ENCODE measurements at regions not wholly inside any gene's neighbourhood (a gene's known extent, or its start where the extent isn't known, plus 50 kb on each side); places are given as distances from the start of the nearest gene placed in this dataset.

DNA sequence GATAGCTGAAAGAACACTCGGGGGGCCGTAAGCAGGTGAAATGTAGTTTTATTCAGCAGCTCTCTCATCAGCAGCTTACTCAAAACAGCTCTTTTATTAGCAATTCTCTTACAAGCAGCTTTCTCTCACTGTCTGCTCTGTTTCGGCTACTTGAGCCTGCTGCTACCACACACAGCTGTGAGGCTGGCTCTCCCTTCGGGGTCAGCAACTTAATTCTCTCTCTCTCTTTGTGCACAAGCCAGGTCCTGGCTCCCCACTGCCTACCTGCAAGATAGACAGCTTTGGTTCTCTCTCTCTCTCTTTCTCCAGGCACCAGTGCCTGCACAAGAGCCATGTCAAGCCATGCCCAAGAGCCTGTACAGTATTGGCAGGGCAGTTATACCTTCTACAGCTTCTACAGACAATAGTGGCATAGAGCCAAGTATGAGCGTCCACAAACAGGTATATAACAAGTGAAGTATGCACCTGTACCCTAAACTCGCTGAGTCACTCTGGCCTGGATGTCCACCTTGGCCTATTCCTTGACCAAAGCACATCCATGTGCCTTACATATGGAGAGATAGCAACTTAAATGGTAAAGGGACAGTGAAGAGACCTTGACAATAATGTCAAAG, 110.8 kb downstream of the MTNR1B start:
- DNase-seq = peak; percentile 55

DNA sequence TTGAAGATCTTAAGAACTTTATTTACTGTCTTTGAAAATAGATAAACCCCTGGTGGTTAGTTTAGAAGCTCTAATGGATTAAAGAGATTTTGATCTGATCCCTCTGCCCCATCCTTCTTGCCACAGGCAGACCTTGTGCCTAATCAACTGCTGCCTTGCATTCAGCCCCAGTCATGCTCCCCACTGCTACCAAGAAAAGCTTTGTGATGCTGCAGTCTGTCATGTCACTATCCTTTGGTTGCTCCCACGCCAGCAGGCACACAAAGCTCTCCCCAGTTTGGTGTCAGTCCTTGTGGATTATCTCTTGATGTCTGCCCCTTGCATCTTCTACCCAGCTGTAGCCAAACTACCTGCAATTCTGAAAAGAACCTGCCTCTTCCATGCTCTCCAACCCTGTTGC, 112.2 kb downstream of the MTNR1B start:
- peak; percentile 49 for DNase-seq

DNA sequence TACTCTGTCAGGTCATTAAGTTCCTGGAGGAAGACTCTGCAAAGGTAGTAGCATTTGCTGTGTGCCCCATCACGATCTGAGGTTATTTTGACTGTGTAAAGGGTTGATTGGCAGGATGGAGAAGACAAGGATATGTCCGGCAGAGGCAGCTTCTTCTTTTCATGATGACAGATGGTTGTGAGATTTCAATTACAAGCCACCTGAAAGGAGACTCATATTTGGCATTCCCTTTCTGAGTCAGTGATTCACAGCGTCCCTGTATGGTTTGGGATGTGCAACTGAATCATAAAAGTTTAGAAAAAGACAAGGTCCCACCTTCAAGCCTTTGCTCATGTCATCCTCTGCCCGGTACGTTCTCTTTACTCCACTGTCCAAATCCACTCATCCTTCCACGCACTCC, 113.4 kb downstream of the MTNR1B start:
- no peak for DNase-seq

DNA sequence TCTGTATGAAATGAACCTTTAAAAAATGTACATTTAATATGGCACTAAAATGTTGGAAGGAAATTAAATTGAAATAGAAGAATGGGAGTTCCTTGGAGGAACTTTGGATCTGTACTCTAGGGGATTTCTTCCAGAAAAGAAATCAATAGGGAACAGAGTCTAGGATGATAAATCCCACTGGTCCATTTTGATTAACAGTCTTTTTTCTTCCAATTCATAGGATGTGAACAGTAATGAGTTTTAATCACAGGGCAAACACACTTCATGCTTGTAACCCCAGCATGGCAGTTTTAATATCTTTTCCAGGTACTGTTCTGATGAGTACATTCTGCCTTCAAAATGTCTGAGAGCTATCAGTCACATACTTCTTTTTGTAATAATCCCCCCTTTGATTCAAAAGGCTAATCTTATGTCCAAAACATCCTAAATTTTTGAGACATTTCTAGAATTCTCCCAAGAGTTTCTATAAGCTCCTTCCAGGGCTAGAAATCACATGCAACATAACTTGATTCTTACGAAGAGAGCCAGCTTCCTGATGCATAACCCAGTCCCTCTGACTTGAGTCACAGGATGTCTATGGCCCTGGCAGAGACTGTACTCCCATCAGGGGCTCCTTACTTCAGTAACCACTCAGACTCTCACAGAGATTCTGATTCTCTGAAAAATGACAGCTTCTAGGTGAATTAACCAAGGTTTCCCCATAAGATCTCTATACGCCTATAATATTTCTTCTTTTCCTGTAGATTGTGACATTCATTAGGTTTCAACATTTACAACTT, 112.9 kb downstream of the SLC36A4 start:
- peak; percentile 63 for DNase-seq

DNA sequence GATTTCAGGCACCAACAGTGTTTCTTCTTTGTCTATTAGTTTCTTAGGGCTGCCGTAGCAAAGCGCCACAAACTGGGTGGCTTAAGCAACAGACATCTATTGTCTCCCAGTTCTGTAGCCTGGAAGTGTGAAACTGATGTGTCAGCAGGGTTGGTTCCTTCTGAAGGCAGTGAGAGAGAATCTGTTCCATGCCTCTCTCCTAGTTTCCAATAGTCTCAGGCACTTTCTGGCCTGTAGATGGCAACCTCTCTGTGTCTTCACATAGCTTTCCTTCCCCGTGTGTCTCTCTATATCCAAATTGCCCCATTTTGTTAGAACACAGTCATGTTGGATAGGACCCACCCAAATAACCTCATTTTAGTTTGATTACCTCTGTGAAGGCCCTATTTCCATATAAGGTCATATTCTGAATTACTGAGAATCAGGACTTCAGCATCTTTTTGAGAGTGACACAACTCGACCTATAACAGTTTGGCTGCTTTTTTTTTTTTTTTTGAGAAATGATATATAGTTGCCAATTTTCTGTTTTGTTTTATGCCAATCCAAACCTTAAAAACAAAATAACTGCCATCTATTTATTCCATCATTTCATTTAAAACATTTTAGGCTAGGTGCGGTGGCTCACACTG, 108.2 kb downstream of the SLC36A4 start:
- peak; percentile 81 for DNase-seq
